ENCODE measurements at regions not wholly inside any gene's neighbourhood (a gene's known extent, or its start where the extent isn't known, plus 50 kb on each side); places are given as distances from the start of the nearest gene placed in this dataset.
A peak's percentile ranks its signal among the peaks of the same experiment; 100 is the strongest.

DNA sequence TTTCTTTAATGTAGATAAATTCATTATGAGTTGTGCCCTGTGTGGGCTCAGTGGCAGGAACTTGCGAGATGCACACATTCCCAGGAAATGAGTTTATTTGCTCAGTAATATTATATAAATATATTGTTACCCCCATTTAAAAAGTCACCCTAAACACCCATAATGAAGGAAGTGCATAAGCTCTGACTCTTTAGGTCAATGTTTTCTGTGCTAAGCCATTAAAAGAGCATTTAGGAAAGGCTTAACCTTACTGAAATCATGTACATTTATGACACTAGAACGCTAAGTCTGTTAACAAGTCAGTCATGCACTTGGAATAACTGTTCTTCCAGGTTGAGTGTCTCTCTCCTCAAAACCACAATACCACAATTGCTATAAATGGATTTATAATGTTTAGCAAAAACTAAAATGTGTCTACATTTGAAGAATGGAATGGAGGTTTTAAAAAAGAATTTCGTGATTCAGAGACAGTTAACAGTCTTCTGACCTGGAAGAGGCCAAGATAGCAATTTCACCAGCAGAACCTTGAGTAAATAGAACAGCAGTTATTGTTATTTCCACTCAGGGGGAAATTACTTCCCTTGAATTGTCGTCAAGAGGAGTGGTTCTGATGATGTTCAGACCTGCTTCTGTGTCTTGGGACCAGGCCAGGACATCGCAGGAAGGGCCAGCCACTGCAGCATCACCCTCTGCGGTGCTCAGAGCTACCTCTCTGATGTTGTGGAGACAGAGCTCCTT, 91.1 kb upstream of the VEGFC start:
- Mint-ChIP-seq H3K9me3 (peaks cover 10% of the 10 kb centered on the region), H3K4me1 (no peaks in the 10 kb centered on the region), H3K27ac (no peak overlapping the region), H3K36me3 (no peaks in the 10 kb centered on the region), H3K4me3 (no peak overlapping the region)
- ATAC-seq (no peak), DNase-seq (ENCODE audit: low spot score in 2 of 2) (no peak)

DNA sequence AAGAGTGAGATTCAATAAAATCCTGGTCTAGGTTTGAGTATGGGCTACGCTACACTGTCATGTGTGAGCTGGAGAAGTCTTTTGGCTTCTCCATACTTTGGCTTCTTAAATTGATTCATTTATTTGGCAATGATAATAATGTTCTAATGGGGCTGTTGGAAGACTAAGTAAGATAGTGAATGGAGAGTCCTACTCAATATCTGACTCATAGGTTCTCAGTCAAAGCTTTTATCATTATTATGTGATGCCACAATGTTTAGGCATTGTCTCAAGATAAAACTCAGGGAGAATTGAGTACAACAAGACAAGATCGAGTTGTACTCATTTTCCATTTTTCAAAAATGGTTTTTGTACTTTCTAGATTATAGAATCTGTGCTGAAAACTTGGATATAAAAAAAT, 92.5 kb upstream of the VEGFC start:
- DNase-seq (ENCODE audit: low spot score in 2 of 2) (no peak), ATAC-seq (no peak)

DNA sequence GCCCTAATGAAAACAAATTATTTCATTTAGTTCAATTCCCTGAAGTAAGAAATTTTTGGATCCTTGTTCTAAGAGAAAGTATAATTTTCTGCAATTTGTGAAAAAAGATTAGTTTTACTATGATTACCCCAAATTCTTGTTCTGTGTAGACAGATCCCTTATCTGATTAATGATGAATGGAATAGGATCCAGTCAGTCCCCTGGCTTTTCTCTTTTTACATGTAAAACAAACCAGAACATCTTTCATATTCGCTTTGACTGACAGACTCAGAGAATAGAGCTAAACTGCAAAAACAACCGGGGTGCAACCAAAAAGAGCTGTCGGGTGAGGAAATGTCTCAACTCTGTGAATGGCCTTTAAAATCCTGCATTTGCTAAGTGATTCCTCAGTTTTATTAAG, 93.4 kb upstream of the VEGFC start:
- Mint-ChIP-seq H3K27ac (no peak overlapping the region), H3K4me3 (no peak overlapping the region), H3K9me3 (peaks cover 7% of the 10 kb centered on the region), H3K36me3 (no peaks in the 10 kb centered on the region), H3K4me1 (no peaks in the 10 kb centered on the region)
- no peak for ATAC-seq
- no peak for DNase-seq (ENCODE audit: low spot score in 2 of 2)

More for the DNA sequence above, 92.5 kb upstream of the VEGFC start:
- Mint-ChIP-seq H3K27ac (no peak overlapping the region), H3K4me3 (no peak overlapping the region), H3K4me1 (no peaks in the 10 kb centered on the region), H3K9me3 (peaks cover 9% of the 10 kb centered on the region), H3K36me3 (no peaks in the 10 kb centered on the region)

DNA sequence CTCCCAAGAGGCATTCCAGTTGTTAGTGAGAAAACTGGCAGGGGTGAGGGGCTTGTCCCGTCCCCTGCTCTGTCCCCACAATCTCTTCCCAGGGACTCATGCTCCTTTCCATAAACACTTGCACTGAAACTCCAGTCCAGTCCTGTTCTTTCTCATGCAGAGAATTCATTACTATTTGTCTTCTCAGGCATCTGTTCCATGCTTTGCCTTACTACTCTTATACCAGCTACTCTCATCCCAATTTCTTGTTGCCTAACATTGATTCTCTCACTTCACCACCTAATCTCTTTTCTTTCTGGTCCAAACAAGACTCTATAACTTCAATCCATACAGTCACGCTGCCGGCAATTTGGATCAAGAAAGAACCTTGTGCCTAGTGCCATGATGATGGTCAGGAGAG, 97.1 kb upstream of the VEGFC start:
- ATAC-seq (no peak), DNase-seq (ENCODE audit: low spot score in 2 of 2) (no peak)
- H3K9me3 Mint-ChIP-seq: peaks cover 5% of the 10 kb centered on the region
- H3K4me3 Mint-ChIP-seq: no peak overlapping the region
- H3K36me3 Mint-ChIP-seq: no peaks in the 10 kb centered on the region
- no peak overlapping the region for H3K27ac Mint-ChIP-seq
- no peaks in the 10 kb centered on the region for H3K4me1 Mint-ChIP-seq

DNA sequence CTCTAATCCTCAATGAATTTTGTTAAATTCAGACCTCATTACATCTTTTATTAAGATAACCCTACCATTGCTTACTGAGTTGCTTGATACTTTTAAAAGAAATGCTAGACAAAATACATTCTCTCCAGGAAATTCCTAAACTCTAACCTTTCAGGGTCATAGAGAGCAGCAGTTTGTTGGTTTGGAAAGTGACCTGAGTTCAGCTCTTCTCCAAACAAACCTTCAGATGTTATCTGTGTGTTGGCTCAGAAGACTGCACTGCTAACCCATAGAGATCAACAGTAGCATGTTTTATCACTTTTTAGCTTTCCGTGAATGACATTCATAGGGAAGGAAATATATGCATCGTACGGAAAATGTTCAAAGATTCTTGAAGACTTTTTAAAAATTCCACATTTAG, 101.8 kb upstream of the VEGFC start:
- no peaks in the 10 kb centered on the region for H3K36me3 Mint-ChIP-seq
- peaks cover 3% of the 10 kb centered on the region for H3K9me3 Mint-ChIP-seq
- no peaks in the 10 kb centered on the region for H3K4me1 Mint-ChIP-seq
- ATAC-seq (no peak), DNase-seq (ENCODE audit: low spot score in 2 of 2) (no peak)
- no peak overlapping the region for H3K27ac Mint-ChIP-seq
- H3K4me3 Mint-ChIP-seq: no peak overlapping the region

DNA sequence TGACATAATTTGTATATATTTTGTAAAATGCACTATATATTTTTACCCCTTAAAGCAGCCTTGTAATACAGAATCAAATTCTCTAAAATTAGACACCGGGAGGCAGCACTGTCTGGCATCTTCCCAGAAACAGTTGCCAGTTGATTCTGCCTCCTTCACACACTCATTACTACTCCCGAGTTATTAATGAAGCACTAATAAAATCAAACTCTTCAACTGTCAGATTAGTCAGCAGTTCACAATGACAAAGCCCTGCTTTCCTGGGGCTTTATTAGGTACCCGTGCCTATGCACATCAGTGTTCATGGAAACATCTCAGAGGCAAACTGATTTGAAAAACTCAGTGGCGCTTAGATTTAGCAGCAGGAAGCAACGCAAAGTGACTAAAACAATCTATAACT, 103.5 kb upstream of the VEGFC start:
- Mint-ChIP-seq H3K36me3 (no peaks in the 10 kb centered on the region), H3K4me1 (no peaks in the 10 kb centered on the region), H3K9me3 (peaks cover 3% of the 10 kb centered on the region), H3K4me3 (no peak overlapping the region), H3K27ac (no peak overlapping the region)
- DNase-seq (ENCODE audit: low spot score in 2 of 2) (no peak), ATAC-seq (no peak)

DNA sequence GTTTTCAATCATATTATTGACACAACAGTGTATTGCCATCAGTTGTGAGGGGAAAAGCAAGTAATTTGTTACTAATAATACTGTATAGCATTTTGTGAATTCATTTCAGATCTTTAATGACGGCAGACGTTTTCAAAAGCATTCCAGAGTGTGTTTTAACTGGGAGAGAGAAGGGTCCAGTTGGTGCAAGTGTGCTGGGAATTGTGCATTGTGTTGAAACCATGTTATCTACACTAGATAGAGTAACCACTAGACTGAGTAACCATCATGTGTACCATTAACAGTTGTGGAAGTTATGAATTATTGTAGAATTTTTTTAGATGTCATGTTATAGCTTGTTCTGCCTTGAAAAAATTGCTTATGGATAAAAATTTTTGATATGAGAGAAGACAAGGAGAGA, 104.5 kb upstream of the VEGFC start:
- Mint-ChIP-seq H3K27ac (no peak overlapping the region), H3K4me1 (no peaks in the 10 kb centered on the region), H3K4me3 (no peak overlapping the region), H3K36me3 (no peaks in the 10 kb centered on the region), H3K9me3 (peaks cover 3% of the 10 kb centered on the region)
- DNase-seq (ENCODE audit: low spot score in 2 of 2) (no peak), ATAC-seq (no peak)

DNA sequence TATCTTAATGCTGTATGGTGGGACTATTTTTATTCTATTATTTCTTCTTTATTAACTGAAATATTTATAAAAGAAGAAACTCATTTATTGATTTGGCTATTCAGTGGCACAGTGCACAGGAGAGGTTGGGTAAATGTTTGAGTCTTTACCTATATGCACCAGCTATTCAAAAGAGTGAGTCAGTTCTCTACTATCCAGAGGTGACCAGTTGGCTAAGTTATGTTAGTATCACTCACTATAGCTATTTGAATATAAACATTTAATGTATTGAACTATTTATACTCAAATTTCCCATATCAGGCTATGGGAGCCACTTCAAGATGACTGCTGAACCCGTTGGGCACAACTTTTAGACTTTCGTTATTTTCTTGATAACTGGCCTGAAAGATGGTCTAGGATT, 106.1 kb upstream of the VEGFC start:
- Mint-ChIP-seq H3K9me3 (peaks cover 3% of the 10 kb centered on the region), H3K36me3 (no peaks in the 10 kb centered on the region), H3K27ac (no peak overlapping the region), H3K4me3 (no peak overlapping the region), H3K4me1 (no peaks in the 10 kb centered on the region)
- DNase-seq (ENCODE audit: low spot score in 2 of 2) (no peak), ATAC-seq (no peak)

DNA sequence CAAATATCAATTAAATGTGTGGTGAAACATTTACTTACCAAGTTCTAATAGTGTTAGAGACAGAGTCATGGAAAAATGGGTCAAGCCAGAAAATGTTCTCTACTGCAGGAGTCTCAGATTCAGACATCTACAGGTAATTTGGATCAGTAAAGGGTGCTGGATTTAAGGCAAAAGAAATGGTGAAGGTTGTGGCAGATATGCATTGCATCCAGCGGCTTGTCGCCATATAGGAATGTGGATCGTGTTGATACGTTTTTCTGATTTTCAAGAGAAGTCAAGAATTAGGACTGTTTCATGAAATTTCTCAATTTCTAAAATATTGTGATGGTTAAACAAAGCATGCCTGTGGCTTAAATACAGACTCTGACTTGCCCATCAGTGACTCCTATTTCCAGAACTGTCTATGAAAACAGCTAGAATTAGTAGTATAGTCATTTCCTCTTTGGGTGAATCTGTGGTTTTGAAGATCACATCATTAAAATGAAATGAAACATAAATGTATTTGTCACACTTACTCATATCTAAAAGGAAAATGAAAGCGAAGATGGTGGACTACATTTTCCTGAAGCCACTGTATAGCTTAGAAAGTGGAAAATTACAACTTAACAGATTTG, 110.1 kb upstream of the VEGFC start:
- Mint-ChIP-seq H3K9me3 (peaks cover 3% of the 10 kb centered on the region), H3K4me3 (no peak overlapping the region), H3K36me3 (no peaks in the 10 kb centered on the region), H3K4me1 (no peaks in the 10 kb centered on the region), H3K27ac (no peak overlapping the region)
- DNase-seq (ENCODE audit: low spot score in 2 of 2) (no peak), ATAC-seq (peak; percentile 93)

DNA sequence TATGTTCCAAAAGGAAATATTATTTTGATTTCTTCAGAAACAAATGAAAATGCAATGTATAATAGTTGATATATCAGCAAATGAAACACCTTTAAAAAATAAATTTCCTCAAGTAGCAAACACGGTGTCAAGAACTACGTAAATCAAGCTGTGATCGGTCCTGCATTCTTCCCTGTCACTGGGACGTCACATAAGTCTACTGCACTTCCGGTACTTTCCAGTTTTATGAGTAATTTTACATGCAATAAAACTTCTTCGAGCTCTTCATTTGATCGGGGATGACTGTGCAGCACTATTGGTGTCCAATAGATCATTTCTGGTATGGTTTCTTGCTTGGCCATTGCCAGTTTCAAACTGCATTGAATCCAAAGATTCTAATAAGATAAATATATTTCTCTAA, 114.0 kb upstream of the VEGFC start:
- DNase-seq (ENCODE audit: low spot score in 2 of 2) (no peak), ATAC-seq (no peak)
- no peaks in the 10 kb centered on the region for H3K4me1 Mint-ChIP-seq
- no peak overlapping the region for H3K4me3 Mint-ChIP-seq
- H3K9me3 Mint-ChIP-seq: no peaks in the 10 kb centered on the region
- no peak overlapping the region for H3K27ac Mint-ChIP-seq
- H3K36me3 Mint-ChIP-seq: no peaks in the 10 kb centered on the region

DNA sequence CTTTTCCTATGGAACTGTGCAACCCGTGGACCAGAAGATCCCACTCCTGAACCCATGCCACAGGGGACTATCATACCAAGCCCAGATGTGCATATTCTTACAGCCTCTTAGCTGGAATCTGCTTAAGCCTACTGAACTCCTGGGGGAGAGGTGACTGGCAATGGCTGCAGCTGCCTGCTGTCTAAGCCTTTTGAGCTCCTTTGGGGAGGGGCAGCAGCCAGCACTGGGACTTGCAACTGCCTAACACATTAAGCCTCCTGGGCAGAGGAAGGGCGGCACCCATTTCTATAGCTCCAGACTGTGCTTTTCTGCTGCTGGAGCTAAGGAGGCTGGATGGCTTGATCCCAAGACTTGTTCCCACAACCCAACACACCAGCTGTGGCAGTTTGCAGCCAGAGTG, 117.9 kb upstream of the VEGFC start:
- DNase-seq (ENCODE audit: low spot score in 2 of 2) (no peak), ATAC-seq (no peak)
- Mint-ChIP-seq H3K4me3 (no peak overlapping the region), H3K36me3 (no peaks in the 10 kb centered on the region), H3K4me1 (no peaks in the 10 kb centered on the region), H3K9me3 (peaks cover 12% of the 10 kb centered on the region), H3K27ac (no peak overlapping the region)

DNA sequence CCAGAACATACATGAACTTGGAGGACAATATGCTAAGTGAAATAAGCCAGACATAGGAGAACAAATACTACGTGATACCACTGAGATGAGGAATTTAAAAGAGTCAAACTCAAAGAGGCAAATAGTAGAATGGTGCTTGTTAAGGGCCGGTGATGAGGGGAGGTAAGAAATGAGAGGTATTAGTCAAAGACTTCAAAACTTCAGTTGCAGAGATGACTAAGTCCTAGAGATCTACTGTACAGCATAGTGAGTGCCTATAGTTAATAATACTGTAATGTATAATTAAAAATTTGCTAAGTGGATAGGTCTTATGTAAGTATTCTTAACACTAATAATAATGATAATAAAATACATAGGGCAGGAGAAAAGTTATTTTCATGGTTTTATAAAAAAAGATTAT, 126.9 kb upstream of the VEGFC start:
- DNase-seq (ENCODE audit: low spot score in 2 of 2) (no peak), ATAC-seq (no peak)
- Mint-ChIP-seq H3K9me3 (peaks cover 9% of the 10 kb centered on the region), H3K4me3 (no peak overlapping the region), H3K4me1 (no peaks in the 10 kb centered on the region), H3K27ac (no peak overlapping the region), H3K36me3 (no peaks in the 10 kb centered on the region)

DNA sequence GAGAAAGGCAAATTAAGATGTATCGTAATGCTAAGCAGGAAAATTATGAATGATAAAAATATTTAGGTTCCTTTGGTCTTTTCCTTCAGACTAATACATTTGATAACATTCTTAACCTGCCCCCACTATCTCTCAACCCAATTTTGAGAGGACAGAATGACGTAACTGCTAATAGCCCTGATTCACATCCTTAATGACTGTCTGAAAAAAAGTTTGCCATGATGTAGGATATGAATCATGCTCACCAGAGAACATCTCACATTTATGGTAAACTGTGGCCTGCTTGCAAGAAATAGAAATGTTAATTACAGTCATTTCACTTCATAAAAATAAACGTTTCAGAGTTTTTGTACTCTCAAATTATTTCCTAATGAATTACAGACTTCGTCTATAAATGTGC, 128.0 kb upstream of the VEGFC start:
- Mint-ChIP-seq H3K36me3 (no peaks in the 10 kb centered on the region), H3K27ac (no peak overlapping the region), H3K4me1 (no peaks in the 10 kb centered on the region), H3K9me3 (peaks cover 4% of the 10 kb centered on the region), H3K4me3 (no peak overlapping the region)
- no peak for ATAC-seq
- no peak for DNase-seq (ENCODE audit: low spot score in 2 of 2)

DNA sequence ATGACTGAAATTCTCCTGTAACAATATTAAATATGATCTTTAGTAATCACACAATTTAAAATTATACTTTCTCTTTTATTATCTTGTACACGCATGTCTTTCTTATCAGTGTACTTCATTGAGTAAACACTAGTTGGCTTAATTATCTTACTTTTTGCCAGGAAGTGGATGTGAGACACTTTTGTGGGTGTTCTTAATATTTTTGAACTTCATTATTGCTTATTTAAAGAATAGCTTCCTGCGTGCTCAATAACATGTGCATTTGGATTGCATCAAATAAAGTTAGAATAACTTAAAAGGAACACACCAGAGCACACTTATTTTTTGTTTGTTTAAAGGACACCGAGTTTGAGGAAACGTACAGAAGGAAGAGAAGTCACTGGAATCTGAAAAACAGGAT, 128.5 kb upstream of the VEGFC start:
- Mint-ChIP-seq H3K27ac (no peak overlapping the region), H3K4me3 (no peak overlapping the region), H3K4me1 (no peaks in the 10 kb centered on the region), H3K9me3 (peaks cover 6% of the 10 kb centered on the region), H3K36me3 (no peaks in the 10 kb centered on the region)
- ATAC-seq (no peak), DNase-seq (ENCODE audit: low spot score in 2 of 2) (no peak)

DNA sequence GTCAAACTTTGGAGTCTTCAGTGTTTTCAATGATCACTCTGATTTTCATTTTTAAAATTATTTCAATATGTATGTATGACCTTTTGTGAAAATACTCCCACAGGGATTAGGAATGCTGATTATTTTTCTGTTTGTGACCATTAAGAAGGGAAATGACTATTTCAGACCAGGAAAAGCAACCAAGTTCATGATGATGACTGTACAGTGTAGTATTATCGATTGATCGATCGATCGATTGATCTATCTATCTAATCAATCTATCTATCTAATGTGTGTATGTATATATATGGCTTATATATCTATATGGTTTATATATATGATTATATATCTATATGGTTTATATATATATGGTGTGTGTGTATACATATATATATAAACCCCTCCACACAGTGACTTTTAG, 131.5 kb upstream of the VEGFC start:
- H3K36me3 Mint-ChIP-seq: no peaks in the 10 kb centered on the region
- H3K4me3 Mint-ChIP-seq: no peak overlapping the region
- DNase-seq (ENCODE audit: low spot score in 2 of 2) (no peak), ATAC-seq (no peak)
- H3K9me3 Mint-ChIP-seq: peaks cover 7% of the 10 kb centered on the region
- H3K4me1 Mint-ChIP-seq: no peaks in the 10 kb centered on the region
- H3K27ac Mint-ChIP-seq: no peak overlapping the region

DNA sequence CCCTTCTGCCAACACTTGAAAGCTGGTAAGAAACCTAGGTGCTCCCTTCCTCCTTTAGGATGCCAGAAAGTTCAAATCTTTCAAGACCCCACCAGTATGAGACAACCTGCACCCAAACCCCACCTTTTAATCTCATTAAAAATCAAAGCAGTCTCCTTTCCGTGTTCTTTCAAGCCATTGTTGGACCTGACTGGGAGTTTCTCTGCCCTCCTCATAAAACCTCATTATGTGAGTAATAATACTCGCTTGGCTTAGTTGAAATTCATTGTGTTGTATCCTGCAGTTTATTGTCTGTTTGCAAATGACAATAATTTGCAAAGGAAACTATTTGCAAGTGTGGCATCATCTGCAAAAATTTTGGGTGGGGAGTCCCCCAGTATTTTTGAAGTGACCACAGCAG, 133.2 kb upstream of the VEGFC start:
- H3K9me3 Mint-ChIP-seq: peaks cover 7% of the 10 kb centered on the region
- H3K4me3 Mint-ChIP-seq: no peak overlapping the region
- H3K36me3 Mint-ChIP-seq: no peaks in the 10 kb centered on the region
- H3K27ac Mint-ChIP-seq: no peak overlapping the region
- H3K4me1 Mint-ChIP-seq: no peaks in the 10 kb centered on the region
- ATAC-seq (no peak), DNase-seq (ENCODE audit: low spot score in 2 of 2) (no peak)

All from stimulated activated effector memory CD8-positive, alpha-beta T cell treated with anti-CD3 and anti-CD28 coated beads, Interleukin-12 subunit alpha, Interleukin-12 subunit beta, amount 100 ng/mL, for 72 hours (primary cell).